PC-9 (cell line): ENCODE measurements at regions not wholly inside any gene's neighbourhood (a gene's known extent, or its start where the extent isn't known, plus 50 kb on each side); places are given as distances from the start of the nearest gene placed in this dataset.
"Not testable (repeated sequence)": the region's sequence is repeated elsewhere in the genome, so short reads cannot be mapped to it uniquely, and the experiment has no call there.

ENCODE experiments used
- BruUV-seq: library from RNA; stranded (reverse); fragments of 400-500 nt; replicated peaks from 2 replicates; lab custom pipeline; 2021; lab: Mats Ljungman, UMichigan
- CTCF ChIA-PET: fragments of 300-600 bp; sonication (Branson Sonifier 250); formaldehyde crosslinking; loops from one replicate; lab custom pipeline; 2022; ENCODE audit warnings: antibody characterized with exemption; lab: Charles Lee
- POLR2A ChIA-PET: fragments of 300-600 bp; sonication (Branson Sonifier 250); formaldehyde crosslinking; loops from one replicate; lab custom pipeline; 2022; ENCODE audit warnings: antibody characterized with exemption; ENCODE audit not compliant: unreplicated experiment; lab: Charles Lee
- DNase-seq, 2 experiments: peaks; one replicate each; pipeline versions ENCODE4 v3.0.0 to v3.0.0-alpha.2; 2015 to 2022; ENCODE audit warnings: mixed read lengths in 1 of 2
- H2AFZ ChIP-seq: fragments of 200-600 bp; sonication (generic); 2 replicates; pipeline ENCODE4 v1.8.1; 2017; ENCODE audit warnings: antibody characterized with exemption
- H3F3A ChIP-seq: fragments of 200-600 bp; sonication (generic); 2 replicates; pipeline ENCODE4 v1.8.1; 2017; ENCODE audit warnings: antibody characterized with exemption, mild to moderate bottlenecking, low read depth; ENCODE audit not compliant: insufficient read depth
- H3K27ac ChIP-seq: fragments of 200-600 bp; sonication (generic); 2 replicates; pipeline ENCODE4 v1.6.1; 2016; ENCODE audit warnings: mixed run types
- H3K27me3 ChIP-seq: fragments of 200-600 bp; sonication (generic); 2 replicates; pipeline ENCODE4 v1.6.1; 2016; ENCODE audit warnings: low read depth, mixed run types; ENCODE audit not compliant: insufficient read depth
- H3K36me3 ChIP-seq: fragments of 200-600 bp; sonication (generic); 2 replicates; pipeline ENCODE4 v1.6.1; 2016; ENCODE audit warnings: low read depth, mixed run types
- H3K4me1 ChIP-seq: fragments of 200-600 bp; sonication (generic); replicated peaks from 2 replicates; pipeline ENCODE4 v1.6.1; 2016; ENCODE audit warnings: mixed run types; ENCODE audit not compliant: insufficient read depth
- H3K4me2 ChIP-seq: fragments of 200-600 bp; sonication (generic); 2 replicates; pipeline ENCODE4 v1.6.1; 2017; ENCODE audit warnings: mixed run types
- H3K4me3 ChIP-seq: fragments of 200-600 bp; sonication (generic); 2 replicates; pipeline ENCODE4 v1.6.1; 2016; ENCODE audit warnings: mixed run types
- H3K79me2 ChIP-seq: fragments of 200-600 bp; sonication (generic); 2 replicates; pipeline ENCODE4 v1.6.1; 2017; ENCODE audit warnings: low read depth, mixed run types
- H3K9me2 ChIP-seq: fragments of 200-600 bp; sonication (generic); 2 replicates; pipeline ENCODE4 v1.8.1; 2017; ENCODE audit warnings: mild to moderate bottlenecking; ENCODE audit not compliant: insufficient read depth
- H3K9me3 ChIP-seq: fragments of 200-600 bp; sonication (generic); 2 replicates; pipeline ENCODE4 v1.8.1; 2016; ENCODE audit warnings: low read depth; ENCODE audit not compliant: insufficient read depth
- H4K20me1 ChIP-seq: fragments of 200-600 bp; sonication (generic); 2 replicates; pipeline ENCODE4 v1.8.1; 2017; ENCODE audit not compliant: insufficient read depth
- CTCF ChIP-seq: fragments of 200-600 bp; sonication (generic); conservative IDR thresholded peaks from 2 replicates; pipeline ENCODE4 v1.6.1; 2017; ENCODE audit warnings: mixed run types, antibody characterized with exemption, mild to moderate bottlenecking, moderate library complexity
- EZH2 ChIP-seq: fragments of 200-600 bp; sonication (generic); IDR thresholded peaks from 2 replicates; pipeline ENCODE4 v1.8.0; 2017; ENCODE audit warnings: antibody characterized with exemption, low read depth
- intact Hi-C: fragments of 100-400 bp; cut with micrococcal nuclease; formaldehyde crosslinking; loops from one replicate; pipeline ENCODE4 v1.10.0; 2022; ENCODE audit not compliant: unreplicated experiment

- Histone ChIP-seq H3K4me1 (no peaks in the 10 kb centered on the region), H3K9me3 (no peaks in the 10 kb centered on the region), H2AFZ (no peak overlapping the region), H3K36me3 (no peaks in the 10 kb centered on the region), H3F3A (no peaks in the 10 kb centered on the region), H4K20me1 (no peaks in the 10 kb centered on the region), H3K4me3 (no peak overlapping the region), H3K4me2 (no peak overlapping the region), H3K79me2 (no peaks in the 10 kb centered on the region), H3K9me2 (no peaks in the 10 kb centered on the region), H3K27me3 (peaks cover 6% of the 10 kb centered on the region; the same call in 1 of the 2 replicates), H3K27ac (no peak overlapping the region)
- BruUV-seq: no TSS peak
- ChIA-PET CTCF (no interaction called here), POLR2A (no interaction called here)
- intact Hi-C loops: no loop called here
- TF ChIP-seq EZH2 (no peak), CTCF (no peak)
- no peak for DNase-seq
Measured at GRCh38 chr4:9608300-9608699, 164.1 kb downstream of the DEFB131A start.

- DNase-seq, H3K4me3 ChIP-seq, H3K4me2 ChIP-seq, intact Hi-C loops, H3K27ac ChIP-seq, H3K4me1 ChIP-seq, POLR2A ChIA-PET, H3F3A ChIP-seq, H3K79me2 ChIP-seq, H3K9me2 ChIP-seq, BruUV-seq, H2AFZ ChIP-seq, H3K27me3 ChIP-seq, H3K9me3 ChIP-seq, H4K20me1 ChIP-seq, H3K36me3 ChIP-seq, CTCF ChIA-PET: not testable (repeated sequence)
Measured at GRCh38 chr4:9610321-9610720, 166.1 kb downstream of the DEFB131A start.

GRCh38 chr4:9611101-9611500 lies 166.9 kb downstream of the DEFB131A start:
- intact Hi-C loops: no loop called here
- POLR2A ChIA-PET: no interaction called here
- no TSS peak for BruUV-seq

GRCh38 chr4:9636411-9636810 lies 145.0 kb upstream of the DRD5 start:
- intact Hi-C loops, H2AFZ ChIP-seq, H3K4me3 ChIP-seq, DNase-seq, CTCF ChIA-PET, H3K27ac ChIP-seq, BruUV-seq, H3K4me2 ChIP-seq, H3K27me3 ChIP-seq, POLR2A ChIA-PET, H3K79me2 ChIP-seq, H3K9me2 ChIP-seq, H3K4me1 ChIP-seq, H3K36me3 ChIP-seq, H3F3A ChIP-seq, H3K9me3 ChIP-seq, H4K20me1 ChIP-seq: not testable (repeated sequence)

More at GRCh38 chr4:9611101-9611500, 166.9 kb downstream of the DEFB131A start:
- Histone ChIP-seq H3K4me1 (no peaks in the 10 kb centered on the region), H3F3A (no peaks in the 10 kb centered on the region), H3K9me3 (no peaks in the 10 kb centered on the region), H3K27me3 (peaks cover 5% of the 10 kb centered on the region; the same call in 1 of the 2 replicates), H3K36me3 (no peaks in the 10 kb centered on the region), H3K27ac (no peak overlapping the region), H2AFZ (no peak overlapping the region), H3K4me3 (no peak overlapping the region), H3K4me2 (no peak overlapping the region), H3K79me2 (no peaks in the 10 kb centered on the region), H3K9me2 (no peaks in the 10 kb centered on the region), H4K20me1 (no peaks in the 10 kb centered on the region)
- no peak for TF ChIP-seq EZH2
- TF ChIP-seq CTCF: no peak
- CTCF ChIA-PET: no interaction called here
- no peak for DNase-seq
